Gastrocnemius medialis (tissue), 4 donors: ENCODE measurements at regions not wholly inside any gene's neighbourhood (a gene's known extent, or its start where the extent isn't known, plus 50 kb on each side); places are given as distances from the start of the nearest gene placed in this dataset.

Source experiments
- CTCF ChIP-seq, 5 experiments: fragments of 450-650 bp in 3 of 5; fragments of 200-600 bp in 2 of 5; sonication (generic) in 2 of 5; IDR thresholded peaks in 4 of 5; conservative IDR thresholded peaks in 1 of 5; 1 replicate in 4 of 5; 2 replicates in 1 of 5; pipeline ENCODE4 v1.5.1; 2016 to 2019; ENCODE audit warnings: antibody characterized with exemption in 5 of 5, mild to moderate bottlenecking in 3 of 5, moderate library complexity in 3 of 5
- POLR2A ChIP-seq, 2 donors: fragments of 450-650 bp; IDR thresholded peaks; one replicate each; pipeline ENCODE4 v1.6.1; 2017; ENCODE audit warnings: antibody characterized with exemption in 2 of 2, mild to moderate bottlenecking in 2 of 2, moderate library complexity in 2 of 2

GRCh38 chr4:177087499-177087898 lies 222.2 kb upstream of the NEIL3 start:
- TF ChIP-seq CTCF (IDR thresholded peaks at IDR 0.05 in 4 of 5, conservative IDR thresholded peaks at IDR 0.05 in 1 of 5): no peak
- no peak for TF ChIP-seq POLR2A (IDR thresholded peaks at IDR 0.05)
